CD4-positive, CD25-positive, alpha-beta regulatory T cell (primary cell): ENCODE measurements at regions not wholly inside any gene's neighbourhood (a gene's known extent, or its start where the extent isn't known, plus 50 kb on each side); places are given as distances from the start of the nearest gene placed in this dataset.
"Not testable (repeated sequence)": the region's sequence is repeated elsewhere in the genome, so short reads cannot be mapped to it uniquely, and the experiment has no call there.

Experiments
- ATAC-seq, 2 donors: fragments of 150-1000 bp; cut with Tn5 transposase; one replicate each; pipeline ENCODE4 v1.10.0; 2021; ENCODE audit warnings: low read depth in 2 of 2, moderate number of reproducible peaks in 2 of 2, moderate library complexity in 1 of 2
- DNase-seq, 3 donors: peaks; one replicate each; pipeline versions ENCODE4 v3.0.0 to v3.0.0-alpha.2; 2012 to 2022; ENCODE audit warnings: mixed read lengths in 1 of 3
- H3K27ac ChIP-seq: one replicate; pipeline ENCODE4 v1.7.0; 2013; ENCODE audit warnings: mild to moderate bottlenecking, low read length; ENCODE audit not compliant: insufficient read depth, poor library complexity, severe bottlenecking
- H3K27me3 ChIP-seq: one replicate; pipeline ENCODE4 v1.7.0; 2013; ENCODE audit warnings: low read length; ENCODE audit not compliant: control insufficient read depth, insufficient read depth
- H3K36me3 ChIP-seq: one replicate; pipeline ENCODE4 v1.7.0; 2013; ENCODE audit warnings: mild to moderate bottlenecking, low read length, moderate library complexity; ENCODE audit not compliant: control insufficient read depth, insufficient read depth
- H3K4me1 ChIP-seq: 2 replicates; pipeline ENCODE4 v1.7.0; 2013; ENCODE audit warnings: mild to moderate bottlenecking, low read length; ENCODE audit not compliant: insufficient read depth, control insufficient read depth, poor library complexity, severe bottlenecking
- H3K4me3 ChIP-seq: one replicate; pipeline ENCODE4 v1.7.0; 2013; ENCODE audit warnings: low read depth, mild to moderate bottlenecking, low read length, moderate library complexity
- H3K9me3 ChIP-seq, 2 experiments: 1 replicate in 1 of 2; 2 replicates in 1 of 2; pipeline ENCODE4 v1.7.0; 2013; ENCODE audit warnings: low read length in 2 of 2, mild to moderate bottlenecking in 1 of 2, moderate library complexity in 1 of 2; ENCODE audit not compliant: control insufficient read depth in 2 of 2
- H3K27ac Mint-ChIP-seq, 3 donors: one replicate each; pipeline ENCODE4 v1.8.0; 2020 to 2022; ENCODE audit warnings: mild to moderate bottlenecking in 3 of 3, mixed read lengths in 3 of 3, moderate library complexity in 2 of 3
- H3K27me3 Mint-ChIP-seq: one replicate; pipeline ENCODE4 v1.8.0; 2022; ENCODE audit warnings: mild to moderate bottlenecking, mixed read lengths
- H3K36me3 Mint-ChIP-seq: one replicate; pipeline ENCODE4 v1.8.0; 2020; ENCODE audit warnings: mixed read lengths
- H3K4me1 Mint-ChIP-seq, 4 donors: one replicate each; pipeline ENCODE4 v1.8.0; 2020 to 2022; ENCODE audit warnings: mixed read lengths in 4 of 4, mild to moderate bottlenecking in 1 of 4
- H3K4me3 Mint-ChIP-seq, 4 donors: one replicate each; pipeline ENCODE4 v1.8.0; 2020 to 2022; ENCODE audit warnings: mild to moderate bottlenecking in 4 of 4, mixed read lengths in 4 of 4, moderate library complexity in 3 of 4
- H3K9me3 Mint-ChIP-seq, 7 donors: one replicate each; pipeline ENCODE4 v1.8.0; 2020 to 2022; ENCODE audit warnings: mixed read lengths in 7 of 7, mild to moderate bottlenecking in 3 of 7, moderate library complexity in 2 of 7

DNA sequence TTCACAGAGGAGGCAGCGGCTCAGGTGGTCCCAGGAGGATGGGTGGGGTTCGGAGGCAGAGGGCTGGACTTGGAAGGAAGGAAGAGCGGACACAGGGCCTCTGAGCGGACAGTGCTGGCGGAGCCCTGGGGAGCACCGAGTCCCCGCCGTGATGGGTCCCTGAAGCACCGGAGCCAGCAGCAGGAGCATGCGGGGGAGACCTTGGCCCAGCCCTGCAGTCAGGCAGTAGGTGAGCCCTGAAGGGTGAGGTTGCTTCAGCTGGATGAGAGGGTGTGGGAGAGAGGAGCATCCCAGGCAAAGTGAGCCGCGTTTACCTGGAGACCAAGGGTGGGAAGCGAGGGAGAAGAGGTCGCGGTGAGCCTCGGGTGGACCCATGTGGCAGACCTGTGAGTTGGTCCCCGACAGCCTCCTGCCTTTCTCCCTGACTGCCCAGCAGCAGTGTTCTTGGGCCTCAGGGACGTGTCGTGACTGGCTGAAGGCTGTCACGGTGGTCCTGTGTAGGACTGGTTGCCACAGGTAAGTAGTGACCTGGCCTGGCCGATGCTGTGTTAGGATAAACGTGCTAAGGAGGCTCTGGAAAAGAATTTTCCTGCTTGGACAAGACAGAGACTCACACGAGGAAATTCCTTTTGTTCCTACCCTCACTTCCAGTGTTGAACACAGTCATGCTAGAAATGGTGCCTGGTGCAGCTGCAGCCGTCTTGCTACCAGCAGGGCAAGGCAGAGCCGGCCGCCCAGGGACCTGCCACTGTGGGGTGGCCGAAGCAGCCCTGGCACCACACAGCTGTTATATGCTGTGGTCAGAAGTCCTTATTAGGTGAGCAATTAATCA is 73.0 kb downstream of the RRM2 start:
- H3K27me3 ChIP-seq = no peaks in the 10 kb centered on the region
- H3K36me3 ChIP-seq = no peaks in the 10 kb centered on the region
- peaks cover 6% of the 10 kb centered on the region for H3K36me3 Mint-ChIP-seq
- no peak for DNase-seq
- no peaks in the 10 kb centered on the region for H3K27me3 Mint-ChIP-seq
- no peak overlapping the region for H3K27ac ChIP-seq
- peaks cover 0 to under 1% (median 0%) of the 10 kb centered on the region in 7 donors for H3K9me3 Mint-ChIP-seq
- no peak overlapping the region for H3K4me3 Mint-ChIP-seq
- no peaks in the 10 kb centered on the region for H3K4me1 Mint-ChIP-seq
- no peaks in the 10 kb centered on the region for H3K9me3 ChIP-seq
- no peak for ATAC-seq
- H3K27ac Mint-ChIP-seq = no peak overlapping the region
- no peaks in the 10 kb centered on the region for H3K4me1 ChIP-seq
- H3K4me3 ChIP-seq = no peak overlapping the region

DNA sequence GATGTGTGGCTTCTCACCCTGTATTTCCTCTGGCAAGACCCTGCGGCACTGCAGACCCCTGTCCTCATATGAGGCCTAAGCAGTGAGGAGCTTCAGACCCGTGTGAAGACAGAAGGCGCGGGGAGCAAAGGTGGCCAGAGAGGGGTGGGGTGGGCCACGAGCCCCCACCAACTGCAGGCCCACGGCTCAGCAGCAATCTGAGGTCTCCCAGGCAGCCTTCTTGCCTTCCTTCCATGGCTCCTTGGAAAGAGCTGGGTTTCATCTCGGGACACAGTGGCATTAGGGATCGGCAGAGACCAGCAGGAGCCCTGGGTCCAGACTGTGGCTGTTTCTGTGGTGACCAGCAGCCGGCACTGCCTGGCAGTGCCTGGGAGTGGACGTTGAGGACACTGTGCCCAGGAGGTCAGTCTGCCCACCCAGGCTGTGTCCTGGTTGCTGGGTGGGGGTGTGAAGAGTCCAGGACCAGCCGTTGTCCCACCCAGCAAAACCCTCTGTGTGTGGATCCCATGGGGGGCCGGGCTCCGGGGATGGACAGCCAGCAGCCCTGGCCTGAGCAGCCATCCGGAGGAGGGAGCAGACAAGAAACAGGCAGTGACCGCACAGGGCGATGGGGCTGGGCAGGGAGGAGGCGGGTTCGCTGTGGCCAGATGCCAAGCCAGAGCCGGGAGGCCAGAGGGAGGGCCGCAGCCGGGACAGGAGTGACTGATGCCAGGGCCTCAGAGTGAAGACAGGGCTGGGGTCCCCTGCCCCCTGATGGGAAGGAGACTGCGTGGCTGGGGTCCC is 73.8 kb downstream of the RRM2 start:
- ATAC-seq (no peak), DNase-seq (no peak)
- Mint-ChIP-seq H3K27ac (no peak overlapping the region), H3K36me3 (peaks cover 6% of the 10 kb centered on the region), H3K27me3 (no peaks in the 10 kb centered on the region), H3K4me3 (peak overlapping the region in 1 of 4 donors; percentile 10), H3K9me3 (no peaks in the 10 kb centered on the region), H3K4me1 (no peaks in the 10 kb centered on the region)
- Histone ChIP-seq H3K27ac (no peak overlapping the region), H3K36me3 (no peaks in the 10 kb centered on the region), H3K27me3 (no peaks in the 10 kb centered on the region), H3K9me3 (no peaks in the 10 kb centered on the region), H3K4me1 (no peaks in the 10 kb centered on the region), H3K4me3 (no peak overlapping the region)

DNA sequence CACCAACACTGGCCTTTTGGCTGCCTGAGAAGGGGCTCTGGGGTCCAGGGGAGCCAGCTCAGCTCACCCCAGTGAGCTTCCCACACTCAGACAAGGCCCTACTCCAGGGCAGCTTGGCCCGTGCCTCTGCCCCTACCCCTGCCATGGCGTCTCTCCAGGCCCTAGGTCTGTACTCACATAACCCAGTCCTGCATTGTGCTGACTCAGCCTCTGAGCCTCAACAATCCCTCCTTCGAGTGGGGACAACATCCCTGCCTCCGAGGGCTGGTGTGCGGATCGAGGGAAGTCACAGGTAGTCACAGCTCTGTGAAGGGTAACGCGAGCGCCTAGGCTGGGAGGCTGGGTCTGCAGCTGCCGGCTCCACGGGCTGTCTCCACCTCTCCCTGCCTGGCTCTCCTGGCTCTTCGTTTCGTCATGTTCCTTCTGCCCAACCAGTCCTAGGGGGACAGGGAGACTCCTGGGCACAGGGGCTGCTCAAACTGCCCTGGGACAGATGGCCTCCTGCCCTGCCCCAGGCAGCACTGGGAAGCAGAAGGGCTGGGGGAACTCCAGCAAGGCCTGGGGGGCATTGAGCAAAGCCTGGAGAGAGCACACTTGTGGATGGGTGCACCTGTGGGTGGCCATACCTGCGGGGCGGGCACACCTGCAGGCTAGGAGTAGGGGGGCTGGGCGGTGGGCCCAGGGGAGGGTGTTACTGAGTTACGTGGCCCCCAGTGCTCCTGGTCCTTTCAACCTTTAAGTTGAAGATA is 74.6 kb downstream of the RRM2 start:
- no peaks in the 10 kb centered on the region for H3K36me3 ChIP-seq
- H3K9me3 Mint-ChIP-seq = no peaks in the 10 kb centered on the region
- no peak overlapping the region for H3K27ac Mint-ChIP-seq

DNA sequence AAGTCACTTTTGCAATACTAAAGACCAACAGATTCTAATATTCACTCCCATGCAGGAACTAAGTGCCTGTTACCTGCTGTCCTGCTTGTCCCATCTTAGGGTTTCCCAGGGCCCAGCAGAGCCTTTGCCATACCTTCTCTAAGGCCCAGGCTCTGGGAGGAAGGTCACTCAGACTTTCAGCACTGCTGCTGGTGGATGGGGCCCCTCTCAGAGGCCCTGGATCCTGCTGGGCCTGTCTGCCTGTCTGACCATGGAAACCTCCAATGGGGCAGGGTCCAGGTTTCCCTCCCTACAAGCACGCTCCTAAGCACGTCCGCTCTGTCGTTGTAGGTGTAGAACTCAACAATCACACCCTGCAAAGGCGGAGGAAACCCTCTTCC is 75.1 kb downstream of the RRM2 start:
- no peaks in the 10 kb centered on the region for H3K9me3 ChIP-seq
- ATAC-seq (no peak), DNase-seq (no peak)
- H3K4me3 Mint-ChIP-seq = no peak overlapping the region
- H3K27me3 ChIP-seq = no peaks in the 10 kb centered on the region
- no peaks in the 10 kb centered on the region for H3K4me1 ChIP-seq
- peak overlapping the region in 1 of 3 donors; percentile 15 for H3K27ac Mint-ChIP-seq
- H3K36me3 ChIP-seq = no peaks in the 10 kb centered on the region
- H3K36me3 Mint-ChIP-seq = peaks cover 6% of the 10 kb centered on the region
- H3K4me3 ChIP-seq = no peak overlapping the region
- H3K27me3 Mint-ChIP-seq = no peaks in the 10 kb centered on the region
- H3K9me3 Mint-ChIP-seq = no peaks in the 10 kb centered on the region
- H3K27ac ChIP-seq = no peak overlapping the region
- H3K4me1 Mint-ChIP-seq = no peaks in the 10 kb centered on the region

More for the DNA sequence above, 74.6 kb downstream of the RRM2 start:
- Mint-ChIP-seq H3K27me3 (no peaks in the 10 kb centered on the region), H3K4me1 (no peaks in the 10 kb centered on the region), H3K4me3 (no peak overlapping the region), H3K36me3 (peaks cover 6% of the 10 kb centered on the region)
- Histone ChIP-seq H3K27me3 (no peaks in the 10 kb centered on the region), H3K4me3 (no peak overlapping the region), H3K4me1 (no peaks in the 10 kb centered on the region), H3K27ac (no peak overlapping the region), H3K9me3 (no peaks in the 10 kb centered on the region)
- DNase-seq (no peak), ATAC-seq (no peak)

DNA sequence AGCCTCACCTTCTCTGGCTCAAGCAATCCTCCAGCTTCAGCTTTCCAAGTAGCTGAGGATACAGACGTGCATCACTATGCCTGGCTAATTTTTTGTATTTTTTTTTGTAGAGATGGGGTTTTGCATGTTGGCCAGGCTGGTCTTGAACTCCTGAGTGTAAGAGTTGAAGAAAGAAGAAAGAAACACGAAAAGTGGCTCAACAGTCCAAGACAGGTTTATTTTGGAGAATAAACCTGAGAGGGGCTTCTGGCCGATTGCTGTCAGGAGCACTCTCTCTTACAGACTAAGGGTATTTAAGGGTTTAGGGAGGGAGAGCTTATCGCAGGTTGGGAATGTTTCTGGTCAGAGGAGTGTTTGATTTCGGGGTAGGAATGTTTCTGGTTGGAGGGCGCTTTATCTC is 75.9 kb downstream of the RRM2 start:
- not testable (repeated sequence) for H3K27ac ChIP-seq, H3K36me3 Mint-ChIP-seq, H3K27me3 Mint-ChIP-seq, ATAC-seq, H3K27me3 ChIP-seq, DNase-seq, H3K9me3 ChIP-seq, H3K4me3 ChIP-seq, H3K9me3 Mint-ChIP-seq, H3K4me1 Mint-ChIP-seq, H3K36me3 ChIP-seq, H3K4me3 Mint-ChIP-seq, H3K4me1 ChIP-seq
- H3K27ac Mint-ChIP-seq = peak overlapping the region in 1 of 3 donors; percentile 45

DNA sequence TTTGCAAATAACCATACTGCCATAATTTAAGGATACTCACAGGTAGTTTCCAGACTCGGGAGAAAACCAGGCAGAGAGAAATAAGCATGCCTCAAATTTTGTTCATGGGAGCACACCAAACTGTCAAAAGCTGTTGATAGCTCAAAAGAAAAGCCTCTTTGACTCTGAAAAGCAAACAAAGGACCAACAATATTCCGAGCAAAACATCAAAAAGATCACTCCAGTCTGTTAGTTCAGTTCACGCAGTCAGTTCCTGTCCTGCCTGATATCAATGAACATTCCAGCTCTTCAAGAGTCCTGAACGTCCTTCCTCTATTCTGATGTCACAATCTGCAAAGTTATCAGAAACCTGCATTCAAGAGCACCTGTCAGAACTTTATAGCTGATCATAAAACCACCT is 78.7 kb downstream of the RRM2 start:
- H3K9me3 ChIP-seq = no peaks in the 10 kb centered on the region
- no peak overlapping the region for H3K4me3 Mint-ChIP-seq
- H3K36me3 Mint-ChIP-seq = peaks cover 6% of the 10 kb centered on the region
- ATAC-seq = no peak
- no peaks in the 10 kb centered on the region for H3K27me3 ChIP-seq
- no peak overlapping the region for H3K27ac ChIP-seq
- no peaks in the 10 kb centered on the region for H3K4me1 Mint-ChIP-seq
- peak overlapping the region in 1 of 3 donors; percentile 38 for H3K27ac Mint-ChIP-seq
- no peaks in the 10 kb centered on the region for H3K9me3 Mint-ChIP-seq
- H3K27me3 Mint-ChIP-seq = no peaks in the 10 kb centered on the region
- DNase-seq = no peak
- no peaks in the 10 kb centered on the region for H3K36me3 ChIP-seq
- H3K4me3 ChIP-seq = no peak overlapping the region
- no peaks in the 10 kb centered on the region for H3K4me1 ChIP-seq

DNA sequence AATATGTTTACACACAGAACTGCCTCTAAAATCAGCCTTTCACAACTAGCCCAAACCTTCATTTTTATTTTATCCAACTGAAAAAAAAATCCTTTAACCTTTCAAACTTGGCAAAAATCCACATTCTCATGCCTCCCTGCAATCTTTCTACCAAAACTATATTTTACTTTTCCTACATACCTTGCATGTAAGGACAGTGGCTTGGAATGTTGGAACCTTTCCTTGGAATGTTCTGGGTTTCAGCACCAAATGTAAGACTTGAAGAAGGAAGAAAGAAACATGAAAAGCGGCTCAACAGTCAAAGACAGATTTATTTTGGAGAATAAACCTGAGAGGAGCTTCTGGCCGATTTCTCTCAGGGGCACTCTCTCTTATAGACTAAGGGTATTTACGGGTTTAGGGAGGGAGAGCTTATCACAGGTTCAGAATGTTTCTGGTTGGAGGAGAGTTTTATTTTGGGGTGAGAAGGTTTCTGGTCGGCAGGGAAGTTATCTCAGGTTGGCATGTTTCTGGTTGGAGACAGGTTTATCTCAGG is 79.7 kb downstream of the RRM2 start:
- H3K27ac Mint-ChIP-seq = peak overlapping the region in 1 of 3 donors; percentile 0
- no peaks in the 10 kb centered on the region for H3K4me1 Mint-ChIP-seq
- ATAC-seq (no peak), DNase-seq (no peak)
- no peaks in the 10 kb centered on the region for H3K27me3 Mint-ChIP-seq
- Histone ChIP-seq H3K9me3 (no peaks in the 10 kb centered on the region), H3K27ac (no peak overlapping the region), H3K27me3 (no peaks in the 10 kb centered on the region), H3K4me3 (no peak overlapping the region), H3K36me3 (no peaks in the 10 kb centered on the region), H3K4me1 (no peaks in the 10 kb centered on the region)
- no peaks in the 10 kb centered on the region for H3K9me3 Mint-ChIP-seq
- H3K36me3 Mint-ChIP-seq = peaks cover 6% of the 10 kb centered on the region
- H3K4me3 Mint-ChIP-seq = no peak overlapping the region
